IPS DF 6.9 (cell line): ENCODE measurements at regions not wholly inside any gene's neighbourhood (a gene's known extent, or its start where the extent isn't known, plus 50 kb on each side); places are given as distances from the start of the nearest gene placed in this dataset.

Source experiments
- DNase-seq: peaks from one replicate; pipeline ENCODE4 v3.0.0-alpha.2; 2013; ENCODE audit warnings: low read depth, low spot score
- H3K27ac ChIP-seq: one replicate; pipeline ENCODE4 v1.5.1; 2013; ENCODE audit warnings: low read length, control low read depth
- H3K27me3 ChIP-seq: 2 replicates; pipeline ENCODE4 v1.6.1; 2013; ENCODE audit warnings: mild to moderate bottlenecking, low read length; ENCODE audit not compliant: control insufficient read depth, insufficient read depth
- H3K36me3 ChIP-seq: 2 replicates; pipeline ENCODE4 v1.6.1; 2013; ENCODE audit warnings: low read length; ENCODE audit not compliant: control insufficient read depth, insufficient read depth
- H3K4me1 ChIP-seq: 2 replicates; pipeline ENCODE4 v1.6.1; 2013; ENCODE audit warnings: low read length; ENCODE audit not compliant: control insufficient read depth, insufficient read depth
- H3K4me3 ChIP-seq: 2 replicates; pipeline ENCODE4 v1.5.1; 2013; ENCODE audit warnings: mild to moderate bottlenecking, low read length
- H3K9me3 ChIP-seq: 2 replicates; pipeline ENCODE4 v1.6.1; 2013; ENCODE audit warnings: low read length, inconsistent platforms; ENCODE audit not compliant: control insufficient read depth, insufficient read depth
- WGBS: extraction: QIAGEN DNeasy Blood & Tissue Kit; methylation state at CpG from one replicate; pipeline ENCODE4 v1.1.7; 2013; ENCODE audit warnings: mixed read lengths, missing lambda C conversion rate; ENCODE audit not compliant: insufficient read length, insufficient coverage; 5-methylcytosine and 5-hydroxymethylcytosine counted together

DNA sequence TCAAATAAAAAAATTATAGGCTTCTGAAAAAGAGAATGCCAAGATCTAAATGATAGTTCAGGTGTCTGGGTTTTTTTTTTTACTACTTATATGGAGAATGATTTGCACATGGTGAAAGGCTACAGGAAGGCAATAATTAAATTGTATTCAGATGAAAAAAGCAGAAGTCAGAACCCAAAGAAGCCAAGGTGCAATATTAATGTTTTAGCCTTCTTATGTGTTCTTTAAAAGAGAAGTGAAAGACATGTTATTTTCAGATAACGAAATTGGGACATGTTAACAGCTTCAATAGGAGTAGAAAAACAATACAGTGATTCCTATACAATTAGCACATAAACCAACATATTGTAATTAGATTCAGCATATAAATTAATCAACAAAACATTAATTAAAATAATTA lies 452.9 kb upstream of the PRMT6 start:
- WGBS: no CpG with 5 or more reads among the region's 1 CpG
- no peak for DNase-seq
- Histone ChIP-seq H3K9me3 (no peaks in the 10 kb centered on the region), H3K27ac (no peak overlapping the region), H3K4me1 (no peaks in the 10 kb centered on the region), H3K27me3 (no peaks in the 10 kb centered on the region), H3K36me3 (no peaks in the 10 kb centered on the region), H3K4me3 (no peak overlapping the region)

DNA sequence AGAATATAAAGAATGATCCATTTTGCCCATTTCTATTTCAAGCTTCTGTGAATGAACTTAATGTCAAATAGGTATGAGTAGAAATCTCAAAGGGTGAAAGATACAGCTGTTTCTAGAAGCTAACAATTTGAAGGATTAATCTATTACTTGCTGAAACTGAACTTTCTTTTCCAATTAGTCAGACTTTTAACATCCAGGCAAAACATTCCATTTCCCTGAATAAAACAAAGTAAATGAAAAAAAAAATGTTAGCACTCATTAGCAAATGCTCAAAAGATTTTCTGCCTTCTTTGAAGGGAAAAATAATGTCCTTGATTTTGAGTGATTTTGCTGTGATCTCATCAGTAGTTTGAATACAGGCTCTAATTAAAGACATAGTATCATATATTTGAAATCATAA lies 447.6 kb upstream of the PRMT6 start:
- H3K4me1 ChIP-seq: no peaks in the 10 kb centered on the region
- no peak overlapping the region for H3K27ac ChIP-seq
- H3K9me3 ChIP-seq: no peaks in the 10 kb centered on the region
- no peaks in the 10 kb centered on the region for H3K36me3 ChIP-seq
- DNase-seq: no peak
- no peak overlapping the region for H3K4me3 ChIP-seq
- no peaks in the 10 kb centered on the region for H3K27me3 ChIP-seq

GRCh38 chr1:106613068-106613467 lies 443.4 kb upstream of the PRMT6 start:
- Histone ChIP-seq H3K27me3 (no peaks in the 10 kb centered on the region), H3K4me3 (no peak overlapping the region), H3K27ac (no peak overlapping the region), H3K4me1 (no peaks in the 10 kb centered on the region), H3K9me3 (no peaks in the 10 kb centered on the region), H3K36me3 (no peaks in the 10 kb centered on the region)
- no peak for DNase-seq
- no CpG with 5 or more reads among the region's 3 CpGs for WGBS

- no peak overlapping the region for H3K27ac ChIP-seq
- no CpG with 5 or more reads among the region's 5 CpGs for WGBS
- no peak overlapping the region for H3K4me3 ChIP-seq
- H3K4me1 ChIP-seq: no peaks in the 10 kb centered on the region
- H3K9me3 ChIP-seq: no peaks in the 10 kb centered on the region
- DNase-seq: no peak
- no peaks in the 10 kb centered on the region for H3K36me3 ChIP-seq
- H3K27me3 ChIP-seq: no peaks in the 10 kb centered on the region
Observed at GRCh38 chr1:106613861-106614260, 442.6 kb upstream of the PRMT6 start.

DNA sequence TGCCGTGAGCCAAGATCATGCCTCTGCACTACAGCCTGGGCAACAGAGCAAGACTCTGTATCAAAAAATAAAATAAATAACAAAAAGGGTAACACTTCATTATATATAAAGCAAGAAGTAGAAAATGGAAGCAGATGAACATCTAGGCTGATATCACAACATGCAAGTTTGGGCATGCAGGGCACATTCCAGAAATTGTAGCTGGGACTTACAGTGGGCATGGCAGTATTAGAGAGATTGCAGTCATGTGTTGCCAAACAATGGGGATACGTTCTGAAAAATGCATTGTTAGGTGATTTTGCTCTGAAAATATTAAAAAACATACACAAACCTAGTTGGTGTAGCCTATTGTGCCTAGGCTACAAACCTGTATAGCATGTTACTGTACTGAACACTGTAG lies 441.0 kb upstream of the PRMT6 start:
- H3K27me3 ChIP-seq: no peaks in the 10 kb centered on the region
- no peaks in the 10 kb centered on the region for H3K4me1 ChIP-seq
- H3K4me3 ChIP-seq: no peak overlapping the region
- no CpG with 5 or more reads among the region's 2 CpGs for WGBS
- no peak overlapping the region for H3K27ac ChIP-seq
- H3K36me3 ChIP-seq: no peaks in the 10 kb centered on the region
- DNase-seq: no peak
- no peaks in the 10 kb centered on the region for H3K9me3 ChIP-seq

- WGBS: no CpG with 5 or more reads among the region's 11 CpGs
- H3K27ac ChIP-seq: no peak overlapping the region
- no peak for DNase-seq
- no peaks in the 10 kb centered on the region for H3K27me3 ChIP-seq
- H3K4me3 ChIP-seq: no peak overlapping the region
- no peaks in the 10 kb centered on the region for H3K36me3 ChIP-seq
- no peaks in the 10 kb centered on the region for H3K9me3 ChIP-seq
- no peaks in the 10 kb centered on the region for H3K4me1 ChIP-seq
Observed at GRCh38 chr1:106619080-106619826, 437.2 kb upstream of the PRMT6 start.

DNA sequence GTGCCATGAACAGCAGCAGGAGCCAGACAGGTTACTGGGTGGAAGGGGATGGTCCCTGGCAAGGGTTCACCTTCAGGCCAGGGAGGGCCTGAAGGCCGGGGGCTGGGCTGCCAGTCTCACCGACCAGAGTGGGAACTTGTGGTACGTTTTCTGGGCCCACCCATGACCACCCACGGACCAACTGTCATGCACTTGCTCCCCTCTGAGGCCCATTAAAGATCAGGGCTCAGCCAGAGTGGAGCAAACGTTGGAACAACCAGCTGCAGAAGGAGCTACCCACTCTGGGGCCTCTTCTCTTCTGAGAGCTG lies 436.7 kb upstream of the PRMT6 start:
- WGBS: no CpG with 5 or more reads among the region's 5 CpGs
- DNase-seq: no peak
- Histone ChIP-seq H3K27me3 (no peaks in the 10 kb centered on the region), H3K36me3 (no peaks in the 10 kb centered on the region), H3K27ac (no peak overlapping the region), H3K4me3 (no peak overlapping the region), H3K4me1 (no peaks in the 10 kb centered on the region), H3K9me3 (no peaks in the 10 kb centered on the region)

- no peak for DNase-seq
- WGBS: no CpG with 5 or more reads among the region's 7 CpGs
- no peak overlapping the region for H3K4me3 ChIP-seq
Observed at GRCh38 chr1:106620521-106620954, 435.9 kb upstream of the PRMT6 start.

DNA sequence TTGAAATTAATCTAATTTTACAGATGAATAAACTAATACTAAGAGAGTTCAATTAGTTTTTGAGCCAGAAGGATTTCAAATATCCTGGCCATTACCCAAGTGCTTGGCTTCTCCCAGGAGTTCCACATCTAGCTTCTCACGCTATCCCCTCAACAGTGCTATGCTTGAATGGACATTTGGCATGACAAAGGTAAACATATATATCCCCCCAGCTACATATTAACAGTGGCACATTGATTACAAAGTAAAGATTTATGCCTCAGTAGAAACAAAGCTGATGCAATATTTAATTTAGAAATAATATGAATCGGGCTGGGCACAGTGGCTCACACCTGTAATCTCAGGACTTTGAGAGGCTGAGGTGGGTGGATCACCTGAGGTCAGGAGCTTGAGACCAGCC lies 434.6 kb upstream of the PRMT6 start:
- H3K9me3 ChIP-seq: no peaks in the 10 kb centered on the region
- DNase-seq: no peak
- H3K4me3 ChIP-seq: no peak overlapping the region
- no peaks in the 10 kb centered on the region for H3K4me1 ChIP-seq
- no peak overlapping the region for H3K27ac ChIP-seq
- H3K27me3 ChIP-seq: no peaks in the 10 kb centered on the region
- no CpG with 5 or more reads among the region's 2 CpGs for WGBS
- H3K36me3 ChIP-seq: no peaks in the 10 kb centered on the region

More at GRCh38 chr1:106620521-106620954, 435.9 kb upstream of the PRMT6 start:
- H3K36me3 ChIP-seq: no peaks in the 10 kb centered on the region
- no peaks in the 10 kb centered on the region for H3K9me3 ChIP-seq
- H3K27me3 ChIP-seq: no peaks in the 10 kb centered on the region
- H3K27ac ChIP-seq: no peak overlapping the region
- H3K4me1 ChIP-seq: no peaks in the 10 kb centered on the region

DNA sequence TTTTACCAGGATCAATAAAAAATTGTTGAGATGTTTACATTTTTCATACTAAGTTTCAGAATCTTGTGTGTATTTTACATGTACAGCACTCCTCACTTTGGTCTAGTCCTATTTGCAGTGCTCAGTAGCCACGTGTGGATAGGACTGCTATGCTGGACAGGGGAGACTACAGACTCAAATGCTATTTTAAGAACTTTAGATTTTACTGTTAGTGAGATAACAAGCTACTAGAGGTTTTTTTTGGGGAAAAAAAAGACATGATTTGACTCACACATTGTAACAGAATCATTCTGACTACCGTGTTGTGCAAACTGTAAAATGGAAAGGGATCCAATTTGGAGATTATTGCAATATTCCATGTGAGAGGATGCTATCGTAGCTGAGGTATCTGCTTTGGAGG lies 418.9 kb upstream of the PRMT6 start:
- DNase-seq: no peak
- no peaks in the 10 kb centered on the region for H3K36me3 ChIP-seq
- H3K9me3 ChIP-seq: no peaks in the 10 kb centered on the region
- H3K4me1 ChIP-seq: no peaks in the 10 kb centered on the region
- no peak overlapping the region for H3K27ac ChIP-seq
- H3K4me3 ChIP-seq: no peak overlapping the region
- no peaks in the 10 kb centered on the region for H3K27me3 ChIP-seq
- WGBS: no CpG with 5 or more reads among the region's 3 CpGs

- no peak for DNase-seq
- no peaks in the 10 kb centered on the region for H3K27me3 ChIP-seq
- H3K4me1 ChIP-seq: no peaks in the 10 kb centered on the region
- no peaks in the 10 kb centered on the region for H3K36me3 ChIP-seq
- no peaks in the 10 kb centered on the region for H3K9me3 ChIP-seq
- H3K27ac ChIP-seq: no peak overlapping the region
- H3K4me3 ChIP-seq: no peak overlapping the region
Observed at GRCh38 chr1:106646261-106646784, 410.2 kb upstream of the PRMT6 start.
